C1 segment of cervical spinal cord (tissue), 14 donors: ENCODE measurements at regions not wholly inside any gene's neighbourhood (a gene's known extent, or its start where the extent isn't known, plus 50 kb on each side); places are given as distances from the start of the nearest gene placed in this dataset.
"Not testable (repeated sequence)": the region's sequence is repeated elsewhere in the genome, so short reads cannot be mapped to it uniquely, and the experiment has no call there.

Experiments used
- DNase-seq, 14 donors: peaks; one replicate each; lab custom pipeline; 2025; lab: John Stamatoyannopoulos, UW

- peak; percentile 83 to 99 (median 97) for DNase-seq
These were observed 121.3 kb upstream of the FBXO28 start for GRCh38 chr1:223992456-223993246.

DNA sequence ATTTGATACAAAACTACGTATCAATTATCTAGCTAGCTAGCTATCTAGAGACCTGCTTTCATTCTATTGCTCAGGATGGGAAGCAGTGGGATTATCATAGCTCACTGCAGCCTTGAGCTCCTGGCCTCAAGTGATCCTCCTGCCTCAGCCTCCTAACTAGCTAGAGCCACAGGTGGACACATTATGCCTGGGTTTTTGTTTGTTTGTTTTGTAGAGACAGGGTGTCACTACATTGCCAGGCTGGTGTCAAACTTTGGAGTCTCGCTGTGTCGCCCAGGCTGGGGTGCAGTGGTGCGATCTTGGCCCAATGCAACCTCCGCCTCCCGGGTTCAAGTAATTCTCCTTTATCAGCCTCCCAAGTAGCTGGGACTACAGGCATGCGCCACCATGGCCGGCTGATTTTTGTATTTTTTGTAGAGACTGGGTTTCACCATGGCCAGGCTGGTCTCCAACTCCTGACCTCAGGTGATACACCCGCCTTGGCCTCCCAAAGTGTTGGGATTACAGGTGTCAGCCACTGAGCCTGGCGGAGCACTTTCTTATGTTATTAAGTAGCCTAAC is 122.5 kb upstream of the FBXO28 start:
- not testable (repeated sequence) for DNase-seq

GRCh38 chr1:223961985-223962384 is 116.2 kb upstream of the TP53BP2 start:
- not testable (repeated sequence) for DNase-seq

DNA sequence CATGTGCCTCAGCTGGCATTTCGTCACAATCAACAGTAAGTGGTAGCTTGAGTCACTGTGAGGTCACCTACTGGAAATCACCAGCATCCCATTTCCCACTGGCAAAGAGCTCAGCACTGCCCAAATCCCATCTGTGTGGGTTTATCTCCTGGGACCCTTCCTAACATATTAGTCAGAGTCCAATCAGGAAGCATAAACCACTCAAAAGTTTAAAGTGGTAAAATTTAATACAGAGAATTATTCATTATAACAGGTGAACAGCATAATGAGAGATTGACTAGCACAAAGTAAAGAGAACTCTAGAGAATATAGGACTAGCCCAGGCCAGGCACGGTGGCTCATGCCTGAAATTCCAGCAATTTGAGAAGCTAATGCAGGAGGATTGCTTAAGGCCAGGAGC is 107.1 kb upstream of the TP53BP2 start:
- DNase-seq: not testable (repeated sequence)

DNA sequence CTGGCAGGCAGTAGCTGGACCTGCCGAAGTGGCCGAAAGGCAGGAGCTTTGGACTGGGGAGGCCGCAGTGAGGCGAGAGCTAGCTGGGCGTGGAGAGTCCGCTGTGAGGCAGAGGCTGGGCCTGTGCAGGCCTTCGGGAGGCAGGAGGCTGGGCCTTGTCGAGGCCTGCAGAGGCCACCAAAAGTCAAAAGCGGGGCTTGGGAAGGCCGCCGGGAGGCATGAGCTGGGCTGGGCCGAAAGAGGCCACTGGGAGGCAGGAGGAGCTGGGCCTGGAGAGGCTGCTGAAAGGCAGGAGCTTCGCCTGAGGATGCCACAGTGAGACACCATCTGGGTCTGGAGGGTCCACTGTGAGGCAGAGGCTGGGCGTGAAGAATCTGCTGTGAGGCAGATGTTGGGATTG is 105.8 kb upstream of the TP53BP2 start:
- not testable (repeated sequence) for DNase-seq

- not testable (repeated sequence) for DNase-seq
These were observed 104.2 kb upstream of the TP53BP2 start for GRCh38 chr1:223949944-223950343.

- DNase-seq: not testable (repeated sequence)
These were observed 102.3 kb upstream of the TP53BP2 start for GRCh38 chr1:223948041-223948440.

- not testable (repeated sequence) for DNase-seq
These were observed 90.8 kb upstream of the TP53BP2 start for GRCh38 chr1:223936592-223936991.

DNA sequence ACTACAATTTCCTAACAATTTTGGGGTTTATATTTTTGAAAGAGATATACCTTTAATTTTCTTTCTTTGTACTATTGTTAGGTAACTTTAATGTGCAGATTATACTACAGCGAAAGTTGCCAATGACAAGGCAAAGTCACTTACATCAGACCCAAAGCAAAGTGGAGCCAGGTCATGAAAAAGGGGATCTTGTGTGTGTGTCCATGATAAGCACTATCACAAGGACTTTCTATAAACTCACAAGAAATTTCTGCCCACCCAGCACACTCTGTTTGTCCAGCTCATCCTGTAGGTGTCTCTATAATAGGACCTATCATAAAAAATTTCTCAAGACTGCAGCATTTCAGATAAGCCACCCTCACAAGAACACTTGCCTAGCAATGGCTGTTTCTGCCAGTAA is 85.7 kb upstream of the TP53BP2 start:
- not testable (repeated sequence) for DNase-seq

- not testable (repeated sequence) for DNase-seq
These were observed 75.1 kb upstream of the TP53BP2 start for GRCh38 chr1:223920805-223921204.

- DNase-seq: not testable (repeated sequence)
These were observed 69.7 kb upstream of the TP53BP2 start for GRCh38 chr1:223915476-223915875.

- not testable (repeated sequence) for DNase-seq
These were observed 68.0 kb upstream of the TP53BP2 start for GRCh38 chr1:223913715-223914114.

GRCh38 chr1:223907943-223908587 is 62.3 kb upstream of the TP53BP2 start:
- not testable (repeated sequence) for DNase-seq

GRCh38 chr1:223903221-223903620 is 57.5 kb upstream of the TP53BP2 start:
- DNase-seq: not testable (repeated sequence)

GRCh38 chr1:223899775-223900174 is 54.0 kb upstream of the TP53BP2 start:
- DNase-seq: not testable (repeated sequence)

- not testable (repeated sequence) for DNase-seq
These were observed 51.4 kb upstream of the TP53BP2 start for GRCh38 chr1:223897097-223897496.

DNA sequence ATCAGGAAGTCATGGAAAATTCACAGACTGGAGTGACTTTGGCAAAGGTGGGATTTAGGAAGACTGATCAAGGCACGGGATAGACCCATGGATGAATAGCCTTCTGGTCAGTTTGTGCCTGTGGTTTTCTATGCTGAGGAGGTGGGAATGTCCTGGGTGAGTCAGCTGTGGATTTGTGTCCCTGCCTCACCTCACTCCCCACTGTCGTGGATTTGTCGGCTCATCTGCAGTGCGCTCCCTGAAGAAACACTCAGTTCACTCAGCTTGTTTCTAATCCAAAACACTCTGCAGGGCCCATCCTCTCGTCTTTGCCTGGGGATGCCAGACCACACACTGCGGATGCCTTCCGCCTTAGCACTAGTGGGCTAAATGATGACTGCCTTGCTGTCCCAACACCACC is 50.2 kb upstream of the TP53BP2 start:
- DNase-seq: not testable (repeated sequence)
